IgD-negative memory B cell (primary cell): ENCODE measurements at regions not wholly inside any gene's neighbourhood (a gene's known extent, or its start where the extent isn't known, plus 50 kb on each side); places are given as distances from the start of the nearest gene placed in this dataset.
"Not testable (repeated sequence)": the region's sequence is repeated elsewhere in the genome, so short reads cannot be mapped to it uniquely, and the experiment has no call there.

ENCODE experiments used
- H3K27ac Mint-ChIP-seq, 3 donors: one replicate each; pipeline ENCODE4 v1.8.0; 2020 to 2022; ENCODE audit warnings: mild to moderate bottlenecking in 3 of 3, mixed read lengths in 3 of 3, moderate library complexity in 1 of 3
- H3K27me3 Mint-ChIP-seq: one replicate; pipeline ENCODE4 v1.8.0; 2021; ENCODE audit warnings: mixed read lengths
- H3K36me3 Mint-ChIP-seq: one replicate; pipeline ENCODE4 v1.8.0; 2020; ENCODE audit warnings: mild to moderate bottlenecking, mixed read lengths
- H3K4me1 Mint-ChIP-seq, 3 donors: one replicate each; pipeline ENCODE4 v1.8.0; 2020 to 2022; ENCODE audit warnings: mixed read lengths in 3 of 3, mild to moderate bottlenecking in 1 of 3
- H3K4me3 Mint-ChIP-seq, 4 donors: one replicate each; pipeline ENCODE4 v1.8.0; 2020 to 2022; ENCODE audit warnings: mild to moderate bottlenecking in 4 of 4, mixed read lengths in 4 of 4, moderate library complexity in 3 of 4
- H3K9me3 Mint-ChIP-seq, 3 donors: one replicate each; pipeline ENCODE4 v1.8.0; 2020 to 2021; ENCODE audit warnings: mixed read lengths in 3 of 3, mild to moderate bottlenecking in 1 of 3

DNA sequence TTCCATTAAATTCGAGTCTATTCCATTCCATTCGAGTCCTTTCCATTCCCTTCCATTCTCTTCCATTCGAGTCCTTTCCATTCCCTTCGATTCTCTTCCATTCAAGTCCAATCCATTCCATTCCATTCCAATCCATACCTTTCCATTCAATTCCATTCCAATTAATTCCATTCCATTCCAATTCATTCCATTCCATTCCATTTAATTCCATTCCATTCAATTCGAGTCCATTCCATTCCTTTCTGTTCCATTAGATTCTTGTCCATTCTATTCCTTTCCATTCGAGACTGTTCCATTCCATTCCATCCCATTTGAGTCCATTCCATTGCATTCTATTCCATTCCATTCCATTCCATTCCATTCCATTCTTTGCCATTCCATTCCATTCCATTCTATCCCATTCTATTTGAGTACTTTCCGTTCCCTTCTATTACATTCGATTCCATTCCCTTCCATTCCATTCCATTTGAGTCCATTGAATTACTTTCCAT lies 1130.0 kb downstream of the RPIA start:
- Mint-ChIP-seq H3K4me3 (no peak overlapping the region), H3K4me1 (peaks cover 0 to 3% (median 0%) of the 10 kb centered on the region in 3 donors), H3K36me3 (no peaks in the 10 kb centered on the region), H3K27me3 (no peaks in the 10 kb centered on the region), H3K27ac (no peak overlapping the region), H3K9me3 (peaks cover 48 to 93% (median 65%) of the 10 kb centered on the region in 3 donors)

DNA sequence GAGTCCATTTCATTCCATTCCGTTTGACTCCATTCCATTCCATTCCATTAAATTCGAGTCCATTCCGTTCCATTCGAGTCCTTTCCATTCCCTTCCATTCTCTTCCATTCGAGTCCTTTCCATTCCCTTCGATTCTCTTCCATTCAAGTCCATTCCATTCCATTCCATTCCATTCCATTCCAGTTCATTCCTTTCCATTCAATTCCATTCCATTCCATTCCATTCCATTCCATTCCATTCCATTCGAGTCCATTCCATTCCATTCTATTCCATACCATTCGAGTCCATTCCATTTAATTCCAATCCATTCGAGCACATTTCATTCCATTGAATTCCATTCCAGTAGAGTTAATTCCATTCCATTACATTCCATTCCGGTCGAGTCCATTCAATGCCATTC lies 1130.9 kb downstream of the RPIA start:
- H3K9me3 Mint-ChIP-seq = peaks cover 48 to 86% (median 65%) of the 10 kb centered on the region in 3 donors
- not testable (repeated sequence) for H3K4me1 Mint-ChIP-seq, H3K36me3 Mint-ChIP-seq, H3K27ac Mint-ChIP-seq, H3K27me3 Mint-ChIP-seq, H3K4me3 Mint-ChIP-seq

DNA sequence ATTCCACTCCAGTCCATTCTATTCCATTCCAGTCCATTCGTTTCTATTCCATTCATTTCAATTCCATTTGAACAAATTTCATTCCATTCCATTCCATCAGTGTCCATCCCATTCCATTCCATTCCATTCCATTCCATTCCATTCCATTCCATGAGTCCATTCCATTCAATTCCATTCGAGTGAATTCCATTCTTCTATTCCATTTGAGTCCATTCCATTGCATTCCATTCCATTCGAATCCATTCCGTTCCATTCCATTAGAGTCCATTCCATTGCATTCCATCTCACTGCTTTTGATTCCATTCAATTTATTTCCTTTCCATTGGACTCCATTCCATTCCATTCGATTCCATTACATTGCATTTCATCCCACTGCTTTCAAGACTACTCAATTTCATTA lies 1132.1 kb downstream of the RPIA start:
- H3K4me3 Mint-ChIP-seq = no peak overlapping the region
- no peaks in the 10 kb centered on the region for H3K27me3 Mint-ChIP-seq
- no peaks in the 10 kb centered on the region for H3K36me3 Mint-ChIP-seq
- H3K27ac Mint-ChIP-seq = no peak overlapping the region
- H3K9me3 Mint-ChIP-seq = peaks cover 48 to 77% (median 60%) of the 10 kb centered on the region in 3 donors
- peaks cover 0 to 3% (median 0%) of the 10 kb centered on the region in 3 donors for H3K4me1 Mint-ChIP-seq

DNA sequence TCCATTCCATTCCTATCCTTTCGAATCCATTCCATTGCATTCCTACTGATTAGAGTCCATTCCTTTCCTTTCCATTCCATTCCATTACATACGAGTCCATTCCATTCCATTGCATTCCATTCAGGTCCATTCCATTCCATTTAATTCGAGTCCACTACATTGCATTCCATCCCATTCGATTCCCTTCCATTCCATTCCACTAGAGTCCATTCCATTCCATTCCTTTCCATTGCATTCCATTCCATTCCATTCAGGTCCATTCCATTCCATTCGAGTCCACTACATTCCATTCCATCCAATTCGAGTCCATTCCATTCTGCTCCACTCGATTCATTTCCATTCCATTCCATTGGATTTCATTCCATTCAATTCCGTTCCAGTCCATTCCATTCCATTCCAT lies 1133.6 kb downstream of the RPIA start:
- no peaks in the 10 kb centered on the region for H3K36me3 Mint-ChIP-seq
- H3K9me3 Mint-ChIP-seq = peaks cover 48 to 66% (median 55%) of the 10 kb centered on the region in 3 donors
- no peak overlapping the region for H3K4me3 Mint-ChIP-seq
- H3K27me3 Mint-ChIP-seq = no peaks in the 10 kb centered on the region
- H3K4me1 Mint-ChIP-seq = no peaks in the 10 kb centered on the region
- no peak overlapping the region for H3K27ac Mint-ChIP-seq

DNA sequence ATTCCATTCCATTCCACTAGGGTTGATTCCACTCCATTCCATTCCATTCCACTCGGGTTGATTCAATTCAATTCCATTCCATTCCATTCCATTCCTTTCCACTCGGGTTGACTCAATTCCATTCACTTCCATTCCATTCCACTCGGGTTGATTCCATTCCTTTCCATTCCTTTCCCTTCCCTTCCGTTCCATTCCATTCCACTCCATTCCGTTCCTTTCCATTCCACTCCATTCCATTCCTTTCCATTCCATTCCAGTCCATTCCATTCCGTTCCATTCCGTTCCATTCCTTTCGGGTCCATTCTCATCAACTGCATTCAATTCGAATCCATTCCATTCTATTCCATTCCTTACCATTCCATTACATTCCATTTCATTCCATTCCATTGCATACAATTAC lies 1135.3 kb downstream of the RPIA start:
- H3K27me3 Mint-ChIP-seq, H3K36me3 Mint-ChIP-seq, H3K27ac Mint-ChIP-seq, H3K4me1 Mint-ChIP-seq: not testable (repeated sequence)
- Mint-ChIP-seq H3K4me3 (peak overlapping the region in 1 of 4 donors; percentile 14), H3K9me3 (peaks cover 44 to 58% (median 50%) of the 10 kb centered on the region in 3 donors)

DNA sequence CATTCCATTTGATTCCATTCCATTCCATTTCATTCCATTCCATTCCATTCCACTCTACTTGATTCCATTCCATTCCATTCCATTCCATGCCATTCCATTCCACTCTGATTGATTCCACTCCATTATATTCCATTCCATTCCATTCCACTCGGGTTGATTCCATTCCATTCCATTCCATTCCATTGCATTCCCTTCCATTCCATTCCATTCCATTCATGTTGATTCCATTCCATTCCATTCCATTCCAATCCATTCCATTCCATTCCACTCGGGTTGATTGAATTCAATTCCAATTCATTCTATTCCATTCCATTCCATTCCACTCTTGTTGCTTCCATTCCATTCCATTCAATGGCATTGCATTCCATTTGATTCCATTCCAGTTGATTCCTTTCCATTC lies 1136.4 kb downstream of the RPIA start:
- not testable (repeated sequence) for H3K27ac Mint-ChIP-seq, H3K4me3 Mint-ChIP-seq, H3K36me3 Mint-ChIP-seq, H3K27me3 Mint-ChIP-seq, H3K4me1 Mint-ChIP-seq
- H3K9me3 Mint-ChIP-seq = peaks cover 39 to 47% (median 42%) of the 10 kb centered on the region in 3 donors

DNA sequence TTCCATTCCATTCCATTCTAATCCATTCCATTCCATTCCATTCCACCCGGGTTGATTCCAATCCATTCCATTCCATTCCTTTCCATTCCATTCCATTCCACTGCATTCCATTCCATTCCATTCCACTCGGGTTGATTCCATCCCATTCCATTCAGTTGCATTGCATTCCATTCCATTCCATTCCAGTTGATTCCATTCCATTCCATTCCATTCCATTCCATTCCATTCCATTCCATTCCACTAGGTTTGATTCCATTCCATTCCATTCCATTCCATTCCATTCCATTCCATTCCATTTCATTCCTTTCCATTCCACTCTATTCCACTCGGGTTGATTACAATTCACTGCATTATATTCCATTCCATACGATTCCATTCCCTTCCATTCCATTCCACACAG lies 1136.9 kb downstream of the RPIA start:
- H3K27me3 Mint-ChIP-seq, H3K4me3 Mint-ChIP-seq, H3K27ac Mint-ChIP-seq, H3K36me3 Mint-ChIP-seq, H3K4me1 Mint-ChIP-seq: not testable (repeated sequence)
- peaks cover 35 to 43% (median 41%) of the 10 kb centered on the region in 3 donors for H3K9me3 Mint-ChIP-seq

DNA sequence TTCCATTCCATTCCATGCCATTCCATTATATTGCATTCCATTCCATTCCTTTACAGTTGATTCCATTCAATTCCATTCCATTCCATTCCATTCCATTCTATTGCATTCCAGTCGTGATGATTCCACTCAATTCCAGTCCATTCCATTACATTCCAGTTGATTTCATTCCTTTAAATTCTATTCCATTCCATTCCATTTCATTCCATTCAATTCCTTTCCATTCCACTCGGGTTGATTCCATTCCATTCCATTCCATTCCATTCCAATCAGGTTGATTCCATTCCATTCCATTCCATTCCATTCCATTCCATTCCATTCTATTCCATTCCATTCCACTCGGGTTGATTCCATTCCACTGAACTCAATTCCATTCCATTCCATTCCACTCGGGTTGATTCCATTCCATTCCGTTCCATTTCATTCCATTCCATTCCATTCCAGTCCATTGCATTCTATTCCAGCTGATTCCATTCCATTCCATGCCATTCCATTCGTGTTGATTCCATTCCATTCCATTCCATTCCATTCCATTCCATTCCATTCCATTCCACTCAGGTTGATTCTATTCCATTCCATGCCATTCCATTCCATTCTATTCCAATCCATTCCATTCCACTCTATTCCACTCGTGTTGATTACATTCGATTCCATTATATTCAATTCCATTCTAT lies 1137.6 kb downstream of the RPIA start:
- H3K4me1 Mint-ChIP-seq, H3K36me3 Mint-ChIP-seq, H3K4me3 Mint-ChIP-seq, H3K27ac Mint-ChIP-seq, H3K27me3 Mint-ChIP-seq: not testable (repeated sequence)
- H3K9me3 Mint-ChIP-seq = peaks cover 28 to 37% (median 34%) of the 10 kb centered on the region in 3 donors

DNA sequence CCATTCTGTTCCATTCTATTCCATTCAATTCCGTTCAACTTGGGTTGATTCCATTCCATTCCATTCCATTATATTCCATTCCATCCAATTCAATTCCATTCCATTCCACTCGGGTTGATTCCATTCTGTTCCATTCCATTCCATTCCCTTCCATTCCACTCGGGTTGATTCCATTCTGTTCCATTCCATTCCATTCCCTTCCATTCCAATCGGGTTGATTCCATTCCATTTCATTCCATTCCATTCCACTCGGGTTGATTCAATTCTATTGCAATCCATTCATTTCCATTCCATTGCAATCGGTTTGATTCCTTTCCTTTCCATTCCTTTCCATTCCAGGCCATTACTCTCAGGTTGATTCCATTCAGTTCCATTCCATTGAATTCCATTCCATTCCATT lies 1138.4 kb downstream of the RPIA start:
- no peaks in the 10 kb centered on the region for H3K36me3 Mint-ChIP-seq
- no peak overlapping the region for H3K27ac Mint-ChIP-seq
- peaks cover 26 to 30% (median 30%) of the 10 kb centered on the region in 3 donors for H3K9me3 Mint-ChIP-seq
- no peaks in the 10 kb centered on the region for H3K27me3 Mint-ChIP-seq
- H3K4me3 Mint-ChIP-seq = no peak overlapping the region
- H3K4me1 Mint-ChIP-seq = no peaks in the 10 kb centered on the region

DNA sequence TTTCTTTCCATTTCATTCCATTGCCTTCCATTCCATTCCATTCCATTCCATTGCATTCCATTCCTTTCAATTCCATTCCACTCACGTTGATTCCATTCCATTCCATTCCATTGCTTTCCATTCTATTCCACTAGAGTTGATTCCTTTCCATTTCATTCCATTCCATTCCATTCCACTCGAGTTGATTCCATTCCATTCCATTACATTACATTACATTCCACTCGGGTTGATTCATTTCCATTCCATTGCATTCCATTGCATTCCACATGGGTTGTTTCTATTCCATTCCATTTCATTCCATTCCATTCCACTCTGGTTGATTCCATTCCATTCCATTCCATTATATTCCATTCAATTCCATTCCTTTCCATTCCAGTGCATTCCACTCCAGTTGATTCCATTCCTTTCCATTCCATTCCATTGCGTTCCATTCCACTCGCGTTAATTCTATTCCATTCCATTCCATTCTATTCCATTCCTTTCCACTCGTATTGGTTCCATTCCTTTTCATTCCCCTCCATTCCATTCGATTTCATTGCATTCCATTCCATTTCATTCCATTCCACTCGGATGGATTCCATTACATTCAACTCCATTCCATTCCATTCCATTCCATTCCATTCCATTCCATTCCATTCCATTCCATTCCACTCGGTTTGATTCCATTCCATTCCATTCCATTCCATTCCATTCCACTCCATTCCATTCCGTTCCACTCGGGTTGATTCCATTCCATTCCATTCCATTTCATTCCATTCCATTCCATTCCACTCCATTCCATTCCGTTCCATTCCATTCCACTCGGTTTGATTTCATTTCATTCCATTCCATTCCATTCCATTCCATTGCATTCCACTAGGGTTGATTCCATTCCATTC lies 1139.1 kb downstream of the RPIA start:
- H3K4me3 Mint-ChIP-seq, H3K27me3 Mint-ChIP-seq, H3K27ac Mint-ChIP-seq, H3K4me1 Mint-ChIP-seq, H3K36me3 Mint-ChIP-seq: not testable (repeated sequence)
- H3K9me3 Mint-ChIP-seq = peaks cover 22 to 23% (median 22%) of the 10 kb centered on the region in 3 donors

DNA sequence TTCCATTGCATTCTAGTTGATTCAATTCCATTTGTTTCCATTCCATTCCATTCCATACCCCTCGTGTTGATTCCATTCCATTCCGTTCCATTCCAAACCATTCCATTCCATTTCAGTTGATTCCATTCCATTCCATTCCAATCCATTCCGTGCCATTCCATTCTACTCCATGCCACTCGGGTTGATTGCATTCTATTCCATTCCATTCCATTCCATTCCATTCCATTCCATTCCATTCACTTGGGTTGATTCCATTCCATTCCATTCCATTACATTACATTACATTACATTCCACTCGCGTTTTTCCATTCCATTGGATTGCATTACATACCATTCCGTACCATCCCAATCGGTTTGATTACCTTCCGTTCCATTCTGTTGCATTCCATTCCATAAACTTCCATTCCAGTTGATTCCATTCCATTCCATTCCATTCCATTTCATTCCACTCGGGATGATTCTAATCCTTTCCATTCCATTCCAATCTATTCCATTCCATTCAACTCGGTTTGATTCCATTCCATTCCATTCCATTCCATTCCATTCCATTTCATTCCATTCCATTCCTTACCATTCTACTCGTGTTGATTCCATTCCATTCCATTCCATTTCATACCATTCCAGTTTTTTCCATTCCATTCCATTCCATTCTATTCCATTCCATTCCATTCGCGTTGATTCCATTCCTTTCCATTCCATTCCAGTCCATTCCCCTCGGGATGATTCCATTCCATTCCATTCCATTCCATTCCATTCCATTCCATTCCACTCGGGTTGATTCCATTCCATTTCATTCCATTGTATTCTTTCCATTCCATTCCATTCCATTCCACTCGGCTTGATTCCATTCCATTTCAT lies 1140.4 kb downstream of the RPIA start:
- Mint-ChIP-seq H3K4me3 (no peak overlapping the region), H3K9me3 (peaks cover 17 to 31% (median 17%) of the 10 kb centered on the region in 3 donors), H3K27me3 (no peaks in the 10 kb centered on the region), H3K4me1 (peaks cover 0 to 1% (median 0%) of the 10 kb centered on the region in 3 donors), H3K27ac (no peak overlapping the region), H3K36me3 (no peaks in the 10 kb centered on the region)

DNA sequence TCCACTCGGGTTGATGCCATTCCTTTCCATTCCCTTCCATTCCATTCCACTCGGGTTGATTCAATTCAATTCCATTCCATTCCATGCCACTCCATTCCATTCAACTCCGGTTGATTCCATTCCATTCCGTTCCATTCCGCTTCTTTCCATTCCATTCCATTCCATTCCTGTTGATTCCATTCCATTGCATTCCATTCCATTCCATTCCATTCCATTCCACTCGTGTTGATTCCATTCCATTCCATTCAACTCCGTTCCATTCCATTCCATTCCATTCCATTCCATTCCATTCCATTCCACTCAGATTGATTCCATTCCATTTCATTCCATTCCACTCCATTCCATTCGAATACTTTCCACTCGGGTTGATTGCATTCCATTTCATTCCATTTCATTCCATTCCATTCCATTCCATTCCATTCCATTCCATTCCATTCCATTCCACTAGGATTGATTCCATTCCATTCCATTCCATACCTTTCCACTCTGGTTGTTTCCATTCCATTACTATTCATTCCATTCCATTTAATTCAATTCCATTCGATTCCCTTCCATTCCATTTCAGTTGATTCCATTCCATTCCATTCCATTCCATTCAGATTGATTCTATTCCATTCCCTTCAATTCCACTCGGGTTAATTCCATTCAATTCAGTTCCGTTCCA lies 1141.8 kb downstream of the RPIA start:
- H3K27ac Mint-ChIP-seq = no peak overlapping the region
- H3K4me1 Mint-ChIP-seq = peaks cover 0 to 1% (median 0%) of the 10 kb centered on the region in 3 donors
- H3K36me3 Mint-ChIP-seq = no peaks in the 10 kb centered on the region
- no peak overlapping the region for H3K4me3 Mint-ChIP-seq
- peaks cover 21 to 39% (median 23%) of the 10 kb centered on the region in 3 donors for H3K9me3 Mint-ChIP-seq
- H3K27me3 Mint-ChIP-seq = no peaks in the 10 kb centered on the region

DNA sequence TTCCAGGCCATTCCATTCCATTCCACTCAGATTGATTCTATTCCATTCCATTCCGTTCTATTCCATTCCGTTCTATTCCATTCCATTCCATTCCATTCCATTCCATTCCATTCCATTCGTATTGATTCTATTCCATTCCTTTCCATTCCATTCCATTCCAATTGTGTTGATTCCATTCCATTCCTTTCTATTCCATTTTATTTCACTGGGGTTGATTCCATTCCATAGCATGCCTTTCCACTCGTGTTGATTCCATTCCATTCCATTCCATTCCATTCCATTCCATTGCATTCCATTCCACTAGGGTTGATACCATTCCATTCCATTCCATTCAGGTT lies 1142.3 kb downstream of the RPIA start:
- H3K36me3 Mint-ChIP-seq = no peaks in the 10 kb centered on the region
- peaks cover 24 to 44% (median 24%) of the 10 kb centered on the region in 3 donors for H3K9me3 Mint-ChIP-seq
- H3K4me3 Mint-ChIP-seq = no peak overlapping the region
- no peak overlapping the region for H3K27ac Mint-ChIP-seq
- no peaks in the 10 kb centered on the region for H3K27me3 Mint-ChIP-seq
- H3K4me1 Mint-ChIP-seq = peaks cover 0 to 1% (median 0%) of the 10 kb centered on the region in 3 donors

DNA sequence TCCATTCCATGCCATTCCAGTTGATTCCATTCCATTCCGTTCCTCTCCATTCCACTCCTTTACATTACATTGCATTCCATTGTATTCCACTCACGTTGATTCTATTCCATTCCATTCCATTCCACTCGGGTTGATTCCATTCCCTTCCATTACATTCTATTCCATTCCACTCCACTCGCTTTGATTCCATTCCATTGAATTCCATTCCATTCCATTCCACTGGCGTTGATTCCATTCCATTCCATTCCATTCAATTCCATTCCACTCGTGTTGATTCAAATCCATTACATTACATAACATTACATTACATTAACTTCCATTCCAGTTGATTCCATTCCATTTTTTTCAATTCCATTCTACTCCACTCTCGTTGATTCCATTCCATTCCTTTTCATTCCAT lies 1142.8 kb downstream of the RPIA start:
- Mint-ChIP-seq H3K9me3 (peaks cover 21 to 39% (median 24%) of the 10 kb centered on the region in 3 donors), H3K4me3 (no peak overlapping the region), H3K4me1 (peaks cover 0 to 1% (median 0%) of the 10 kb centered on the region in 3 donors), H3K36me3 (no peaks in the 10 kb centered on the region), H3K27ac (no peak overlapping the region), H3K27me3 (no peaks in the 10 kb centered on the region)
